ENCODE measurements at regions not wholly inside any gene's neighbourhood (a gene's known extent, or its start where the extent isn't known, plus 50 kb on each side); places are given as distances from the start of the nearest gene placed in this dataset.
"Not testable (repeated sequence)": the region's sequence is repeated elsewhere in the genome, so short reads cannot be mapped to it uniquely, and the experiment has no call there.

DNA sequence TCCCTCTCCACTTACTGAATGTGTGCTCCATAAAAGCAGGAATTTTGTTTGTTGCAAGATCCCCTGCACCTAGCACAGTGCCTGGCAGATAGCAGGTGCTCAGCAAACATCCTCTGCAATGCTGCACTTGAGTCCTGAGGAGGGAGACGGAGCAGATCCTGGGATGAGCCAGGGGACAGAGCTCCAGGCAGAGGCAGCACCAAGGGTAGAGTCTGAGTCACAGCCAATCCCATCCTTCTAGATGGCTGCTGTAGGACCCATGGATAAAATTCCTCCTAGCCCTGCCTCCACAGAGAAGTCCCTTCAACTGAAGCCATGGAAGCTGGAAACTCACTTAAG, 59.3 kb upstream of the SULF2 start:
- not testable (repeated sequence) for DNase-seq

DNA sequence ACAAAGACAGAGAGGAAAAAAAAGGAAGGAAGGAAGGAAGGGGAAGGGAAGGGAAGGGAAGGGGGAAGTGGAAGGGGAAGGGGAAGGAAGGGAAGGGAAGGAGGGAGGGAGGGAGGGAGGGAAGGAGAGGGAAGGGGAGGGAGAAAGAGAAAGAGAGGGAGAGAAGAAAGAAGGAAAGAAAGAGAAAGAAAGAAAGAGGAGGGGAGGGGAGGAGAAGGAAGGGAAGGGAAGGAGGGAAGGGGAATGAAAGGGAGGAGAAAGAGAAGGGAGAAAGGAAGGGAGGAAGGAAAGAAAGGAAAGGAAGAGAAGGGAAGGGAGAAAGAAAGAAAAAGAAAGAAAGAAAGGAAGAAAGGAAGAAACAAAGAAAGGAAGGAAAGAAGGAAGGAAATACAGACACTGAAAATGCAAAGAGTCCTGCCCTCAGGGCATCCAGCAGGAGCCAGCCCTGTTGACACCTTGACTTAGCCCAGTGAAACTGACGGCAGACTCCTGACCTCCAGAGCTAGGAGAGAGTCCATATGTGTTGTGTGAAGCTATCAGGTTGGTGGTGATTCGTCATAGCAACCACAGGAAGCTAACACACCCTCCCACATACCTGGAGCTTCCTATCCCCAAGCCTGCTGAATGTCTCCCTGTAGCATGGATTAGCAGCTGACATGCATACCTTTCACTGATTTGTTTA, 58.7 kb upstream of the SULF2 start:
- DNase-seq = no peak

DNA sequence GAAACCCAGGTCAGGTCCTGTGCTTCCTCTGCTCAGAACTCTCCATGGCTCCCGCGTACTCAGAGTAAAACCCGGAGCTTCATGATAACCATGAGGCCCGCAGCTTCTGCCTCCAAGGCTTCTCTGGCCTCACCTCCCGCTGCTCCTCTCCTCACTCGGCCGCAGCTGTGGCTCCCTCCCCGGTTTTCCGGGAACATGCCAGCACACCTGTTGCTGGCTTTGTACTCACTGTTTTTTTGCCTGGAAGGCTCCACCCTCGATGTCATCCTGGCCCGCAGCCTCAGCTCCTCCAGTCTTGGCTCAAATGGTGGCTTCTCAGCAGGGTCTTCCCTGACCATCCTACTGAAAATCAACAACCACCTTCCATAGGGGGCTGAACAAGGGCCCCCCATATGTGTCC, 57.7 kb upstream of the SULF2 start:
- DNase-seq = not testable (repeated sequence)

DNA sequence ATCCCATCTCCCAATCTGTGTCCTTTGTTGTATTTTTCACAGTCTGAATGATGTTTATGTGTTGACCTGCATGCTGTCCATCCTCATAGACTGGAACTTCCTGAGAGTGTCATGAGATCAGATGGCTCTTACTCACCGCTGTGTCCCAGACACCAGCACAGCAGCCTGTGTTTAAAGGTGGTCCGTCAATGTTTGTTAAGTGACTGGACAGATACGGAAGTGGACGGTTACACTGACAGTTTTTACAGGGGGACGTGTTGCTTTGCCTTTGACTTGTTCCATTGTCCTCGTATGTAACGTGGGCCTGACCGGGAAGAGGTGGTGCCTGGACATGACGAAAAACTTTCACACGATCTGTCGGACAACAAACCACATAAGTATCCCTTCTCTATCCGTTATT, 56.7 kb upstream of the SULF2 start:
- not testable (repeated sequence) for DNase-seq

DNA sequence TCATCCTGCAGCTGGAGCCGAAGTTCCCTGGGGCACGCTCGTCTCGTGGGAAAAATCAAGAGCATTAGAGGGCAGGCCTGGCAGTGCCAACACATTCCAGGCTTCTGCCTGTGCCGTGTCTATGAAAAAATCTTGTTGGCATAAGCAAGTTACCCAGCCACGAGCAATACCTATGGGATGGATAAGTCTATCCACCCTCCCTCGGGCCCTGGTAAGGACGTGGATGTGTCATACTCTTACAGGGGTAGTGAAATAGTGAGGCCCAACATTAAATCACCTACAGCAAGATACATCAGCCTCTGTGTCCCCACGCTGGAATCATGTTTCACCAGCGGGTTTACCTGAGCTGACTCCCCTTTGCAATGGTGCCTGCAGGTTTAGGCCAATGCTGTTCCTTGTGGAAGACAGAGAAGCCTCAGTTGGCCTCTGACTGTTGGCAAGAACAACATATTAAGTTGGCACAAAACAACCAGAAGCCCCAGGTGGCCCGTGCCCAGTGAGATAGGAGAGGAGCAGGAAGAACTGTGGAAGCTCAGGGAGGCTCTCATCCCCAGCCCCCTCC, 51.1 kb upstream of the SULF2 start:
- DNase-seq = not testable (repeated sequence)
